GM20000 (cell line): ENCODE measurements at regions not wholly inside any gene's neighbourhood (a gene's known extent, or its start where the extent isn't known, plus 50 kb on each side); places are given as distances from the start of the nearest gene placed in this dataset.

ENCODE experiments used
- DNase-seq: peaks from one replicate; pipeline ENCODE4 v3.0.0; 2012; ENCODE audit warnings: low spot score
- CTCF ChIP-seq: IDR thresholded peaks from 2 replicates; pipeline ENCODE4 v1.5.1; 2012; ENCODE audit warnings: mild to moderate bottlenecking, control low read depth; ENCODE audit errors: extremely low read depth, missing control alignments

GRCh38 chr10:47186941-47187340, 113.1 kb upstream of the GDF10 start:
- no peak for DNase-seq
- TF ChIP-seq CTCF: no peak

- no peak for DNase-seq
- TF ChIP-seq CTCF: no peak
Measured at GRCh38 chr10:47187592-47187991, 112.4 kb upstream of the GDF10 start.

GRCh38 chr10:47188156-47188555, 111.8 kb upstream of the GDF10 start:
- DNase-seq: no peak
- TF ChIP-seq CTCF: no peak

GRCh38 chr10:47189802-47190201, 110.2 kb upstream of the GDF10 start:
- no peak for DNase-seq
- TF ChIP-seq CTCF: no peak

GRCh38 chr10:47190301-47190700, 109.7 kb upstream of the GDF10 start:
- DNase-seq: no peak
- TF ChIP-seq CTCF: no peak

- no peak for DNase-seq
- no peak for TF ChIP-seq CTCF
Measured at GRCh38 chr10:47190802-47191450, 109.1 kb upstream of the GDF10 start.

- DNase-seq: no peak
- TF ChIP-seq CTCF: no peak
Measured at GRCh38 chr10:47192273-47192672, 107.7 kb upstream of the GDF10 start.
